ENCODE measurements at regions not wholly inside any gene's neighbourhood (a gene's known extent, or its start where the extent isn't known, plus 50 kb on each side); places are given as distances from the start of the nearest gene placed in this dataset.

DNA sequence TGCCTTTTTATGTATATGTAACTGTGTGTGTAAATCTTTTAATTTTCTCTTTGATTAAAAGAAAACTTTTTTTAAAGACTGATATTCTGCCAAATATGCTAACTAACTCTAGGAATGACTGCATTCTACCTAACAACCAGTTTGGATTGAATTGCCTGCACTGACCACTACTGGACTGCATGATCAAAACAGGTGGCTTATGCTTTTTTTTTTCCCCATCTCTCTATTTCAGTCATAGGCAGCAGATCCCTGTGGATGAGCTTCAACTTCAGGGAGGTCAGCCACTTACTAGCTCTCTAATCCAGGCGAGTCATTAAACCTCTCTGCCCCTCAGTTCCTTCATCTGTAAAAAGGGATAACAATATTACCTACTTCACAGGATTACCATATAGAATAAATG, 138.6 kb upstream of the SERTAD2 start:
- TF ChIP-seq, protein P1, sequence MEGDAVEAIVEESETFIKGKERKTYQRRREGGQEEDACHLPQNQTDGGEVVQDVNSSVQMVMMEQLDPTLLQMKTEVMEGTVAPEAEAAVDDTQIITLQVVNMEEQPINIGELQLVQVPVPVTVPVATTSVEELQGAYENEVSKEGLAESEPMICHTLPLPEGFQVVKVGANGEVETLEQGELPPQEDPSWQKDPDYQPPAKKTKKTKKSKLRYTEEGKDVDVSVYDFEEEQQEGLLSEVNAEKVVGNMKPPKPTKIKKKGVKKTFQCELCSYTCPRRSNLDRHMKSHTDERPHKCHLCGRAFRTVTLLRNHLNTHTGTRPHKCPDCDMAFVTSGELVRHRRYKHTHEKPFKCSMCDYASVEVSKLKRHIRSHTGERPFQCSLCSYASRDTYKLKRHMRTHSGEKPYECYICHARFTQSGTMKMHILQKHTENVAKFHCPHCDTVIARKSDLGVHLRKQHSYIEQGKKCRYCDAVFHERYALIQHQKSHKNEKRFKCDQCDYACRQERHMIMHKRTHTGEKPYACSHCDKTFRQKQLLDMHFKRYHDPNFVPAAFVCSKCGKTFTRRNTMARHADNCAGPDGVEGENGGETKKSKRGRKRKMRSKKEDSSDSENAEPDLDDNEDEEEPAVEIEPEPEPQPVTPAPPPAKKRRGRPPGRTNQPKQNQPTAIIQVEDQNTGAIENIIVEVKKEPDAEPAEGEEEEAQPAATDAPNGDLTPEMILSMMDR (IDR thresholded peaks at IDR 0.05) = peak in 2 of 4 donors; percentile 10 to 23
- TF ChIP-seq POLR2A (IDR thresholded peaks at IDR 0.05) = no peak

Measured in right lobe of liver (tissue), 4 donors.